CD14-positive monocyte (primary cell): ENCODE measurements at regions not wholly inside any gene's neighbourhood (a gene's known extent, or its start where the extent isn't known, plus 50 kb on each side); places are given as distances from the start of the nearest gene placed in this dataset.

Source experiments
- DNase-seq, 3 donors: peaks; one replicate each; pipeline ENCODE4 v3.0.0-alpha.2; 2011 to 2022
- H2AFZ ChIP-seq: 2 replicates; pipeline ENCODE4 v1.6.0; 2012; ENCODE audit warnings: mild to moderate bottlenecking, low read depth, low read length, inconsistent platforms; ENCODE audit not compliant: insufficient read depth, poor library complexity, severe bottlenecking
- H3K27ac ChIP-seq, 2 donors: 1 replicate in 1 of 2; 2 replicates in 1 of 2; pipeline ENCODE4 v1.5.1; 2012 to 2013; ENCODE audit warnings: low read length in 2 of 2, control low read depth in 1 of 2, inconsistent platforms in 1 of 2, low read depth in 1 of 2, mild to moderate bottlenecking in 1 of 2
- H3K27me3 ChIP-seq, 2 donors: one replicate each; pipeline versions ENCODE4 v1.6.0 to v1.6.1; 2011 to 2013; ENCODE audit warnings: low read length in 2 of 2; ENCODE audit not compliant: control insufficient read depth in 2 of 2, insufficient read depth in 2 of 2
- H3K36me3 ChIP-seq, 2 donors: replicated peaks in 1 of 2; 1 replicate in 1 of 2; 2 replicates in 1 of 2; pipeline versions ENCODE4 v1.5.1 to v1.6.1; 2012 to 2013; ENCODE audit warnings: low read length in 2 of 2, control low read depth in 1 of 2, inconsistent platforms in 1 of 2, mild to moderate bottlenecking in 1 of 2; ENCODE audit not compliant: insufficient read depth in 2 of 2, control insufficient read depth in 1 of 2
- H3K4me1 ChIP-seq, 2 donors: 1 replicate in 1 of 2; 2 replicates in 1 of 2; pipeline versions ENCODE4 v1.5.1 to v1.6.1; 2012 to 2013; ENCODE audit warnings: low read length in 2 of 2, control low read depth in 1 of 2, inconsistent platforms in 1 of 2, mild to moderate bottlenecking in 1 of 2, moderate library complexity in 1 of 2; ENCODE audit not compliant: insufficient read depth in 2 of 2, control insufficient read depth in 1 of 2
- H3K4me2 ChIP-seq: replicated peaks from 2 replicates; pipeline ENCODE3; 2012; ENCODE audit warnings: low read length, moderate library complexity, mild to moderate bottlenecking; ENCODE audit not compliant: poor library complexity, severe bottlenecking; ENCODE audit errors: extremely low read depth
- H3K4me3 ChIP-seq, 3 experiments: fragments of 200-600 bp in 1 of 3; sonication (generic) in 1 of 3; replicated peaks in 1 of 3; 1 replicate in 2 of 3; 2 replicates in 1 of 3; pipeline ENCODE4 v1.5.1; 2011 to 2013; ENCODE audit warnings: low read length in 3 of 3, mild to moderate bottlenecking in 3 of 3, control low read depth in 2 of 3, low read depth in 2 of 3, inconsistent platforms in 1 of 3, moderate library complexity in 1 of 3
- H3K79me2 ChIP-seq: 2 replicates; pipeline ENCODE4 v1.6.0; 2012; ENCODE audit warnings: mild to moderate bottlenecking, control low read depth, inconsistent platforms, low read length, moderate library complexity; ENCODE audit not compliant: insufficient read depth
- H3K9ac ChIP-seq: 2 replicates; pipeline ENCODE4 v1.6.0; 2017; ENCODE audit warnings: low read length, mild to moderate bottlenecking; ENCODE audit not compliant: insufficient read depth, poor library complexity, severe bottlenecking
- H3K9me3 ChIP-seq, 2 donors: replicated peaks in 1 of 2; 1 replicate in 1 of 2; 2 replicates in 1 of 2; pipeline versions ENCODE4 v1.5.1 to v1.6.1; 2012 to 2013; ENCODE audit warnings: low read length in 2 of 2, control low read depth in 1 of 2; ENCODE audit not compliant: control insufficient read depth in 1 of 2, insufficient read depth in 1 of 2
- H4K20me1 ChIP-seq: 2 replicates; pipeline ENCODE4 v1.6.0; 2012; ENCODE audit warnings: mild to moderate bottlenecking, low read length, control low read depth, moderate library complexity; ENCODE audit not compliant: insufficient read depth
- H3K27ac Mint-ChIP-seq, 7 donors: one replicate each; pipeline ENCODE4 v1.8.0; 2020; ENCODE audit warnings: mild to moderate bottlenecking in 7 of 7, mixed read lengths in 7 of 7, moderate library complexity in 6 of 7, inconsistent platforms in 2 of 7
- H3K27me3 Mint-ChIP-seq, 3 donors: one replicate each; pipeline ENCODE4 v1.8.0; 2021 to 2022; ENCODE audit warnings: low read depth in 3 of 3, mild to moderate bottlenecking in 3 of 3, mixed read lengths in 3 of 3, moderate library complexity in 3 of 3, inconsistent platforms in 1 of 3
- H3K36me3 Mint-ChIP-seq, 2 donors: one replicate each; pipeline ENCODE4 v1.8.0; 2020; ENCODE audit warnings: mixed read lengths in 2 of 2, inconsistent platforms in 1 of 2, mild to moderate bottlenecking in 1 of 2
- H3K4me1 Mint-ChIP-seq: one replicate; pipeline ENCODE4 v1.8.0; 2020; ENCODE audit warnings: mild to moderate bottlenecking, mixed read lengths
- H3K4me3 Mint-ChIP-seq, 2 donors: one replicate each; pipeline ENCODE4 v1.8.0; 2020; ENCODE audit warnings: mild to moderate bottlenecking in 2 of 2, mixed read lengths in 2 of 2, moderate library complexity in 1 of 2
- H3K9me3 Mint-ChIP-seq, 7 donors: one replicate each; pipeline ENCODE4 v1.8.0; 2020 to 2022; ENCODE audit warnings: mixed read lengths in 7 of 7, mild to moderate bottlenecking in 6 of 7, moderate library complexity in 6 of 7, inconsistent platforms in 2 of 7
- CTCF ChIP-seq: fragments of 200-600 bp; IDR thresholded peaks from one replicate; pipeline ENCODE4 v1.8.0; 2022; ENCODE audit warnings: antibody characterized with exemption, mild to moderate bottlenecking
- WGBS: methylation state at CpG from one replicate; pipeline ENCODE4 v1.1.5; 2013; ENCODE audit warnings: missing lambda C conversion rate; ENCODE audit not compliant: insufficient coverage; 5-methylcytosine and 5-hydroxymethylcytosine counted together
- intact Hi-C, 2 donors: fragments of 100-400 bp; cut with micrococcal nuclease; formaldehyde crosslinking; loops; one replicate each; pipeline versions ENCODE4 v1.15.0 to v1.15.1; 2023

DNA sequence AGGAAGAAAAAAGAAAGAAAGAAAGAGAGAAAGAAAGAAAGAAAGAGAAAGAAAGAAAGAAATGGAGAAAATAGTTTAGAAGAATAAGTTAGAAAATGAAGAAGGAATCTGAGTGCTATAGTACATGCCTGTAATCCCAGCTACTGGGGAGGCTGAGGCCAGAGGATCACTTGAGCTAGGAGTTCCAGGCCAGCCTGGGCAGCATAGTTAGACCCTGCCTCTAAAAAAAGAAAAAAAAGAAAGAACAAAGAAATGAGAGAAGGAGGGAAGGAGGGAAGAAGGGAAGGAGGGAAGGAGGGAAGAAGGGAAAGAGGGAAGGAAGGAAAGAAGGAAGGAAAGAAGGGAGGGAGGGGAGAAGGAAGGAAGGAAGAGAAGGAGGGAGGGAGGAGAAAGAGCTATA, 1339.8 kb downstream of the OLFM4 start:
- H4K20me1 ChIP-seq = no peaks in the 10 kb centered on the region
- no peaks in the 10 kb centered on the region for H3K4me1 Mint-ChIP-seq
- H3K27ac Mint-ChIP-seq = no peak overlapping the region
- H3K27me3 ChIP-seq = no peaks in the 10 kb centered on the region
- H3K27ac ChIP-seq = no peak overlapping the region
- intact Hi-C loops = no loop called here
- H3K27me3 Mint-ChIP-seq = peaks cover 0 to 1% (median 0%) of the 10 kb centered on the region in 3 donors
- H2AFZ ChIP-seq = no peak overlapping the region
- H3K4me3 Mint-ChIP-seq = no peak overlapping the region
- no peak overlapping the region for H3K4me2 ChIP-seq
- H3K4me3 ChIP-seq = no peak overlapping the region
- no peak overlapping the region for H3K9ac ChIP-seq
- no peaks in the 10 kb centered on the region for H3K79me2 ChIP-seq
- TF ChIP-seq CTCF = no peak
- H3K36me3 Mint-ChIP-seq = no peaks in the 10 kb centered on the region
- no peaks in the 10 kb centered on the region for H3K4me1 ChIP-seq
- H3K9me3 Mint-ChIP-seq = peaks cover 0 to 15% (median 3%) of the 10 kb centered on the region in 7 donors
- no peak for DNase-seq
- peaks cover 0 to 4% of the 10 kb centered on the region in 2 donors for H3K9me3 ChIP-seq
- no peaks in the 10 kb centered on the region for H3K36me3 ChIP-seq

GRCh38 chr13:54373211-54373610, 1344.6 kb downstream of the OLFM4 start:
- 0% methylated on average over 1 of the region's 1 CpG for WGBS
- no peaks in the 10 kb centered on the region for H3K9me3 ChIP-seq
- H3K27me3 ChIP-seq = no peaks in the 10 kb centered on the region
- H3K36me3 ChIP-seq = no peaks in the 10 kb centered on the region
- intact Hi-C loops = no loop called here
- no peak overlapping the region for H3K27ac ChIP-seq
- H3K9ac ChIP-seq = no peak overlapping the region
- Mint-ChIP-seq H3K4me1 (no peaks in the 10 kb centered on the region), H3K27ac (no peak overlapping the region), H3K27me3 (no peaks in the 10 kb centered on the region), H3K9me3 (peaks cover 0 to 10% (median 2%) of the 10 kb centered on the region in 7 donors), H3K36me3 (no peaks in the 10 kb centered on the region), H3K4me3 (no peak overlapping the region)
- no peaks in the 10 kb centered on the region for H3K4me1 ChIP-seq
- no peaks in the 10 kb centered on the region for H3K79me2 ChIP-seq
- H2AFZ ChIP-seq = no peak overlapping the region
- no peak overlapping the region for H3K4me2 ChIP-seq
- TF ChIP-seq CTCF = no peak
- H4K20me1 ChIP-seq = no peaks in the 10 kb centered on the region
- H3K4me3 ChIP-seq = no peak overlapping the region
- no peak for DNase-seq
